Hepatic stellate cell (primary cell): ENCODE measurements at regions not wholly inside any gene's neighbourhood (a gene's known extent, or its start where the extent isn't known, plus 50 kb on each side); places are given as distances from the start of the nearest gene placed in this dataset.
"Not testable (repeated sequence)": the region's sequence is repeated elsewhere in the genome, so short reads cannot be mapped to it uniquely, and the experiment has no call there.

Source experiments
- DNase-seq: peaks from one replicate; pipeline ENCODE4 v3.0.0; 2011; ENCODE audit warnings: low spot score

GRCh38 chr21:23083242-23083641 lies 2085.0 kb downstream of the NCAM2 start:
- no peak for DNase-seq

- DNase-seq: no peak
Observed at GRCh38 chr21:23093259-23093658, 2095.1 kb downstream of the NCAM2 start.

GRCh38 chr21:23099185-23099584 lies 2101.0 kb downstream of the NCAM2 start:
- no peak for DNase-seq

- DNase-seq: no peak
Observed at GRCh38 chr21:23101111-23101510, 2102.9 kb downstream of the NCAM2 start.

GRCh38 chr21:23108533-23108932 lies 2110.3 kb downstream of the NCAM2 start:
- no peak for DNase-seq

GRCh38 chr21:23111070-23111600 lies 2112.9 kb downstream of the NCAM2 start:
- DNase-seq: no peak

GRCh38 chr21:23119491-23119890 lies 2121.3 kb downstream of the NCAM2 start:
- no peak for DNase-seq

- DNase-seq: no peak
Observed at GRCh38 chr21:23127973-23128372, 2129.8 kb downstream of the NCAM2 start.

- DNase-seq: no peak
Observed at GRCh38 chr21:23130308-23130707, 2132.1 kb downstream of the NCAM2 start.

- DNase-seq: no peak
Observed at GRCh38 chr21:23131177-23131576, 2133.0 kb downstream of the NCAM2 start.

GRCh38 chr21:23138797-23139196 lies 2140.6 kb downstream of the NCAM2 start:
- no peak for DNase-seq

GRCh38 chr21:23152130-23152529 lies 2153.9 kb downstream of the NCAM2 start:
- no peak for DNase-seq

GRCh38 chr21:23153842-23154241 lies 2155.6 kb downstream of the NCAM2 start:
- not testable (repeated sequence) for DNase-seq

- DNase-seq: no peak
Observed at GRCh38 chr21:23155281-23155680, 2157.1 kb downstream of the NCAM2 start.

GRCh38 chr21:23160914-23161313 lies 2162.7 kb downstream of the NCAM2 start:
- DNase-seq: no peak

- DNase-seq: no peak
Observed at GRCh38 chr21:23162198-23162946, 2164.2 kb downstream of the NCAM2 start.
